Left kidney (tissue), 1 donor: ENCODE measurements at regions not wholly inside any gene's neighbourhood (a gene's known extent, or its start where the extent isn't known, plus 50 kb on each side); places are given as distances from the start of the nearest gene placed in this dataset.
"Not testable (repeated sequence)": the region's sequence is repeated elsewhere in the genome, so short reads cannot be mapped to it uniquely, and the experiment has no call there.

Experiments used
- DNase-seq: peaks from one replicate; pipeline ENCODE4 v3.0.0-alpha.2; 2013

DNA sequence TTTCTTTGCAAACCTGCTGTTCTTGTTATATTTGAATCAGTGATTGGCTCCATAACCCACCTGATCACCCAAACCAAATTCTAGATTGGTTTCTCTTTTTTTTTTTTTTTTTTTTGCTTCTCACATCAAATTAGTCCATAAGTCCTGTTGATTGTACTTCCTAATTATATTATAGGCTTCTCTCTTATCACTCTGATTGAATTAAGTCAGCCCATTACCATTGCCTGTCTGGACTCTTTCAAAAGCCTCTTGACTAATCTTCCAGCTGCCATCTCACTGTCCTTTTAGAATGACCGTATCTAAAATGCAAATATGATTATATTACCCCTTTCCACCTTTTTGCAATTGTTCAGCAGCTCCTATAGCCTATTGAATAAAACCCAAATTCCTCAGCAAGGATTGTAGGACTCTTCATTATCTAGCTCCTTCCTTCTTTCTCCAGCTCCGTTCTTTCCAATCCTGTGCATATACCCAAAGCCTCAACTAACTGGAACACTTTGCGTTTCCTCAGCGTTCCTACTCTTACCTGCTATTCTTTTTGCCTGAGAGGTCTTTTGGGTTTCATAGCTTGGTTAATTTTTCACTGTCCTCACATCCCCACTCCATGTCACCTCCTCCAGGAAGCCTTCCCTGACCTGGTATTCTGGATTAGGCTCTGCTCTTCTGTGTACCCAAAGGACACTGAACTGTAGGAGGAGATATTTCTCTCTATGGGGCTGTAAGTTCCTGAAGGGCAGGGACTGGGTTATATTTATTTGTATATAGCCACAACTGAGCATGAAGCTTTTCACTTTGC is 423.3 kb downstream of the TMEM135 start:
- no peak for DNase-seq

DNA sequence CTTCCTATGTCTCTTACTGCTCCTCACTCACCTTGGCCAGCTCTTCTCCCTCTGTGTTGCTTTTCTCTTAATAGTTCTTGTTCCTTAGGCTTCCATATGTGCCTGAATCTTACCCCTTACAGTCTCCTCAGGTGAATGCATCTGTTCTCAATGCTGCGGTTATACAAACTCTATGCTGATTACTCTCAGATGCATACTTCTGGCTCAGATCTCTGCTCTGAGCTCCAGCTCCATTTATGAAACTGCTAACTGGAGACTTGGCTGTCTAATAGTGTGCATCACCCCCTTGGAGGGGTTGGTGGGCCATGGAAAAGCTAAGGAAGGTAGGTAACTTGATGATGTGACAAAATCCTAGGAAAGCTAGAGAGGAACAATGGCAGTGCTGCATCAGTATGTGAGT is 422.5 kb downstream of the TMEM135 start:
- no peak for DNase-seq

DNA sequence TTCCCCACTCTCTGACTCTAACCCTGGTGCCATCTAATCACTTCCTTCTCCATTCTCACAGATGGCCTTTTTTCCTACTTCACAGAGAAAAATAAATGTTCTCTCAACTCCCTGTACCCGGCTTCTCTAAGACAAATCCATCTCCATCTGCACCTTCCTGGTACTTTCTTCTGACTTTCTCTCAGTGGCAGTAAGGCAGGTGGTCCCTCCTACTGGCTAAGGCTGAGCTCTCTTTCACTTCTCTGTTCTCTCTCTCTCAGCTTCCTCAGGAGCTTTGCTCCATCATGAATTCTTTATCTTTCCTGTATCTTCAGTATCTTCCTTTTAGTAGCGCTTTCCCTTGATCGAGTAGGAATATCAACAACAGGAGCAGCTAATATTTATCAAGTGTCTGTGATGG is 421.6 kb downstream of the TMEM135 start:
- no peak for DNase-seq

DNA sequence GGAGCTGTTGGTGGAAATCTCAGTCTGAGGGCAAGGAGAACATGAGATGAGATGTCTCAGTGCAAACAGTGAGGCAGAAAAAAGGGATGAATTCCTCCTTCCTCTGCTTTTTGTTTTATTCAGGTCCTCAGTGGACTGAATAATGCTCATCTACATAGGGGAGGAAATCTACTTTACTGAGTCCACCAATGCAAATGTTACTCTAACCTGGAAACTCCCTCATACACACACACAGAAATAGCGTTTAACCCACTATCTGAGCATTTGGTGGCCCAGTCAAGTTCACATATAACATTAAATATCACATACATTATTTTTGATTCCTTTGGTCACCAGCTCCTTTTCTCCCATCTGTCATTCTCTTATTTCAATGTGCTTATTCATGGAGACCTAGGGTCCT is 418.8 kb downstream of the TMEM135 start:
- no peak for DNase-seq

DNA sequence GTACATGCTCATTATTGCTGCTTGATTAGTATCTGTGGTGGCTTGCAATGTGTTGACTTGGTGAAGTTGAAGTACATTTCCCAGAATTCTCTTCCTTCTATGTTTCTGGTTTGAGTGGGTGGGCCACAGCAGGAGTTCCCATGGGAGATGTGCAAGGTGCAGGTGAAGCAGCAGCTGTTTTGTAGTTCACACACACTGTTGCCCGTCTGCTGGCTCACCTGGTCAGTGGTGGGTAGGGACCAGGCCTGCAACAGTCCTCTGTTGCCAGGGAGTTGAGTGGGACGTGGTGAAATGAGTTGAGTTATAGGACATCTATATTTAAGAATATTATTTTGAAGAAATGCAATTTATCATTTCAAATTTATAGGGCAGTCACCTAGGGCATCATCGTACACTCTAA is 417.4 kb downstream of the TMEM135 start:
- DNase-seq: no peak

DNA sequence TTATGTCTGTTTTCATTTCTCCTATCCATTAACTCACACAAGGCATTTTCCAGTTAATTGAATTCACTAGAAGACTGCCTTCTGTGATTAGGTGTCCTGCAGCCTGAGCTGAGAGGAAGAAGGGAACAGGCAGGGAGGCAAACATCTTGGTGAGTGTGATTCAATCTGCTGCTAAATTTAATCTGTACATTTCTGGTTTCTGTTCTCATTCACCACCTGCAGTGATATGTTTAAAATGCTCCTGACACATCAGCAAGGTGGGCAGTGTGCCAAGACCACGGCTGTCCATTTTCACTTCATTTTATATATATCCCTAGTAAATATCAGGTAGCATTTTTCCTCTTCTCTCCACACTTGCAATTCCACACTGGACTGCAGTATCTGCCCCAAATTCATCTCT is 416.5 kb downstream of the TMEM135 start:
- DNase-seq: no peak

DNA sequence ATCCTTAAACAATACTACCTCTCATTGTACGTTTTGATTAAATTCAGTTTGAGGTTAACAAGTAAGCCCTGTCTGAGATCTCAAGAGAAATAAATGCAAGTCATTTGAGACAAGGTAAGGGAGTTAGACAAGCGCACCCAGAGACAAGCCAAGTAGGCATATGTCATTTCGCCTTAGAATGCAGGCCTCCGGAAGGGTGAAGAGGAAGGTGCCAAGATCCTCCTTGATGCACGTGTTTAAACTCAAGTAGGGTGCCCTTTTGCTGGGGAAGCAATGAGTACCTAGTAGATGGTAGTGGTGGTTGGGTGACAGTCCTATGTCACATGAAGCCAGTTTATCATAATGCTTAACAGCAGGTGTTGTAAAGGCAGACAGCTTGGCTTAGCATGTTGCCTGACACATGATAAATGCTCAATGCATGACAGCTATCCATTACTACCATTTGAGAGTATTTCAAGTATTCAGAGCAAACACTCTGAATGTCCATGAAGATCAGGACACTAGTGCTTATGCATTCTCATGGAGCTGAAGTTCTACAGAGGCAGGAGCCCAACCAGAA is 415.9 kb downstream of the TMEM135 start:
- DNase-seq: no peak

DNA sequence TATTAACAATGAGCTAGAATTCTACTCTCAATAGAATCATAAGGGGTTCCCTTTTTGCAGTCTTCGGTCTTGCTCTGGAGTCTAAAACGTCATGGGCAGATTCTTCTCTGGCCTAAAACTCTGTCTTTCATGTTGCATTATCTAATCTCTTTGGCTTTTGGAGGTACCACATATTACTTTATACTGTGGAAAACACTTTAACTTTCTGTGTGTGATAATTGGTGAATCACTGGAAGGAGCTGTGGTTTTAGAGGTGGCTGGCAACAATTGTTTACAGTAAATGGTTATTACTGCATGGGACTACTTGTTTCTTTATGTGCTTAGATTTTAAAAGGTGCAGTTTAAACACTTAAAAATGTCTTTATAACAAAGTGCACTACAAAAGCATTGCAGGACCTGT is 414.3 kb downstream of the TMEM135 start:
- DNase-seq: not testable (repeated sequence)

DNA sequence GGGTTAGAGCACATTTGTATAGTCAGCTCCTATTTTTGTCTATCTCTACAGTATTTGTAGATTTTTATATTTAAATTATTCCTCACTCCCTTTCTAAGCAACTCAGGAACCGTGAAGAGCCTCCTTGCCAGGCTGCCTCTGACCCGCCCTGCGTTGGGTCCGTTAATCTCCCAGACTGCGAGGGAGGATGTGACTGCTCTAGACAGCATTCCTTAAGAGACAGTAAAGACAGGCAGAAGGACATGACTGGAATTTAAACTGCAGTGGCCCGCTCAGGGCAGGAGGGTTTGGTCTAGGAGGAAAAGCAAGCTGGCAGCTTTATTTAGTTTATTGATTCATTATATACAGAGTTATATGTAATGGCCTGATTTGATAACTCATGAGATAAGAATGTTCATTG is 413.7 kb downstream of the TMEM135 start:
- DNase-seq: peak; percentile 53

DNA sequence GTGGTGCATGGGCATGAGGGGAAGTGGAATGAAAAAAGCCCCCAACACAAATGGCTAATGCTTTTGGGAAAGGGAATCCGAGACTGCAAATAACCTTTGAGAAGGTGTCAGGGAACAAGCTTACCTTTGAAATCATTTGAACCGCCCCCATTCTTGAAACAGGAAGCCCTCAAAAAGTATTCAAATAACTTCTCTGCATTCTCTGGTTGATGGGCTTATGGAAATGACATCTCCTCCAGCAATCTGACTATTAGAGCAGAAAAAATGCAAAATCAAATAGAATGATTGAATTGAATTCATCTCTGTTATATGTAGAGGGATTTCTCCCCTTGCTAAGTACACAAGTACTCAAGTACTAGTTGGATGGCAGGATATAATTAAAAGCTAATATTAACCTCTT is 409.9 kb downstream of the TMEM135 start:
- no peak for DNase-seq

DNA sequence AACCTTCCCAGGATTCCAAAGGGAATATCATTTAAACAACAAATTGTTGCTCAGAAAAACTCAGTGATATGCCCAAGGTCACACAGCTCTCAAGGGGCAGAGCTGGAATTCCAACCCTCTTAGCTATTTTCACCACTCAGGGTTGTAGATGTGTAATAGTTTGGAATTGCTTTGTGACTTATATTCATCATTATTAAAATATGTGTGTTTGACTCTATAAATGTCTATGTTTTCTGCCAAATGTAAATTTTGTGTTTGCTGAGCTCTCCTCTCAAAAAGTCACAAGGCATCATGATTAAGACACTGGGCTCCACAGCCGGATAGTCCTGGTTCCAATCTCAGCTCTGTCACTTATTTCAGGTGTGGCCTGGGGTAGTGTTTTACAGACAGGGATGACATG is 407.3 kb downstream of the TMEM135 start:
- no peak for DNase-seq

DNA sequence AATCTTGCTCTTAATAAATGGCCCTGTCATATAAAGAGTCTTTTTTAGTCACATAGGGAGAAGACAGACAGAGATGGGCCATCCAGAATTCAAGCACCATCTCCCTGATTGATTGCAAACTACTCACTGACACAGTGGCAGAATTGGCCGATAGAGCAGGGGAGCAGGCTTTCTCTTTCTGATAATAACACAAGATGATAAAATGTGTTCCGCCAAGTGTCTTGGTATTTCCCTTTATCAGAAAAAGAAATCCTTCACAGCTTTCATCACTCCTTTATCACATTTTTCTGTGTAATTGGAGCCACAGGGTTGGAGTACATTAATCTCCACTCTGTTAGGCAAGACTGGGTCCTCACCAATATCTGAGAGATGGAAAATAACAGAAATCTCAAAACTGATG is 406.0 kb downstream of the TMEM135 start:
- DNase-seq: no peak

DNA sequence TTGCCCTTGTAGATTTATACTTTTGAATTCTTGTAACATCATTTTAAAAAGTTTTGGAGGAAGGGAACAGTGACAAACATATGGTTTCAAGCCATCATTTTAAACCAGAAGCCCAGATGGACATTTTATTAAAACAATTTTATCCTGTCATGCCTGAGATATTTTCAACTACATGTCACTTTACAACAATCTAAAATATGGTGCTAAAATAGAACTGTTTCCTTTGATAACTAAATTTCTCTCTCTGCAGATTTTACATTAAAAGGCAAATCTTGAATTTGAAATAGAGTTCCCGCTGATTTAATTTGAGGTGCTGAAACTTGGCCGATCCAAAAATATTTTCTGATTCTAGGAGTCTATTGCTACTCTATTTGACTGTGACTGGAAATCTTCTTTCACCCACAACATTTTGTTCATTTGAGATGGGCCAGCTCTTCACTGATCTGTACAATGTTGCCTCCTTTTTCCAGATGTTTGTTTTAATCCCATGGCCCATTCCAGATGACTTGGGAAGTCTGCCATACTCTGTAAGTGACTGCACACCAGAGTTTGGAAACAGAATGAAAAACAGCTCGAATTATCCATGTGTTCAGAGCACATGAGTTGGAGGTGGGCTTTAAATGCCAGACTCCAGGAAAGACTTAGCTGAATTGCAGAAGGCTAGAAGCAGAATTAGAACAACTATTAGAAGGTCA is 402.5 kb downstream of the TMEM135 start:
- no peak for DNase-seq

DNA sequence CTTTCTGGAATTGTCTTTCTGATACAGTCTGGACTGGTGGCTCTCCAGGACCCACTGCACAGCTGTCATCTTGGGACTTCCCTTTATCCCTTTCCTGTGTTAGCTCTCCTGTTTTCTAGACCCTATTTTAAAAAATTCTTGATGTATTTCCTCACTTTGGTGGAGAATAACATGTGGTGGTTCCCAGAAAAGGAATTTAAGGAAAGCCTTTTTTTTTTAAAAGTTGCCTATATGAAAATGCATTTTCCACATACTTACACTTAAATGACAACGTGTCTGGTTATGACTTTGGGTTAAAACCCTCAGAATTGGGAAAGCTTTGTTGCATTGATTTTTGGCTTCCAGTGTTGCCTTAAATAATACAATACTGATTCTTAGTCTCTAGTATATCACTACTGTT is 400.7 kb downstream of the TMEM135 start:
- DNase-seq: no peak

DNA sequence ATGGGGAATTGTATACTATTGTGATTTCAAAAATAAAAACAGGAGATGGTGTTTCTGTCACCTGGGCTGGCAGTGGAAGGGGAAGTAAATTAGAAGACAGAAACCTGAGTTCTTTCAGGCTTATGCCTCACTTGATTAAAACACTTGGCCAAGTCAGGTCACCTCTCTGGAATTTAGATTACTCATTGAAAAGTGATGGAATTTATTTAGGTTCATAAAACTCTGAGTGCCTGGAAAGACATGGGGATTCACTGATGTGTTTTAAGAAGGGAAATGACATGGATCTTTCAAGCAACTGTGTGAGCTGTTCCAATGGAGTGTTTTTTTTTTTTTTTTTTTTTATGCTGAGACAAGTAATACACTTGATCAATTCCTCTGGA is 400.1 kb downstream of the TMEM135 start:
- no peak for DNase-seq

DNA sequence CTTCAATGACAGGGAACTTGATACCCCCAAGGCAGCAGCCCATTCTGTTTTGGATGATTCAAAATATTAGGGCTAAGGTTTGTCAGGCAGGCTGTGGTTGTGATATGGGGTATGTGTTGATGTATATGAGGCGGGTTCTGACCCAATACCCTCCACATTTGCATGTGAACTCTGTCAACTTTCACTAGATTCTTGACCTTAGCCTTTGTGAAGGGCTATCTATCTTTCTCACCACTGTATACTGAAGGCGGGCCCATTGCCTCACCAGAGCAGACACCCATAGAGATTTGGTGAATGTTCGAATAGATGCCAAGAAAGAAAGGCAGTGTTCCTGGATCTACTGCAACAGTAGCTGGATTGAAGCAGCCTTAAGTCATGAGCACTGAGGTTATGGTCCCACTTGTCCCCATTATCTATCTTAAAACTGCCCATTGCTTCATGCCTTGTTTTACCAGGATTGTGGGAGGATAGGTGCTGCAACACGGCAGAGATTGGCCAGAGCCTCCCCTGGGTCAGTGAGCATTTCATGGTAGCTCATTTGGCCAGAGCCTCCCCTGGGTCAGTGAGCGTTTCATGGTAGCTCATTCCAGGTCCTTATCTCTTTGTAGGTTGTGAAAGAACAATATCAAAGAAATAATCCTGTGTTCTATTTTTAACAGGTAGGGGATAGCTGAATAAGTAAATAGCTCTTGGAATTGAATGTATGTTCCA is 399.6 kb downstream of the TMEM135 start:
- DNase-seq: no peak

DNA sequence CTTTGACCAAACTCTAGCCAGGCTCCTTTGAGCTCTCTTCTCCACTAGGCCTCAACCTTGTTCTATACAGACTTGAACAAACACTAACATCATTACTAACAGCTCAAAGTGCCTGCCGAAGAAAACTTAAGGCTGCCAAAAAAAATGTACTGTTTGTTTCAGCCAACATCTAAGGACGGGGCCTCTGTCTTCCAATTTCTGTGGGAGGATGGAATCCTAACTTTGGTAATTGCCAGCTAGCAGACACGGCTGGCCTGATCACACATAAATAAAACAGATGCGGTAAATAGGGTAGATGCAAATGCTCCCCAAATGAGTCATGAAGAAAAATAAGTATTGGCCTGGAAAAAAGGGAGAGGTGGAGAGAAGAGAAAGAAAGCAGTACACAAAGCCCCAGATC is 394.3 kb downstream of the TMEM135 start:
- no peak for DNase-seq

DNA sequence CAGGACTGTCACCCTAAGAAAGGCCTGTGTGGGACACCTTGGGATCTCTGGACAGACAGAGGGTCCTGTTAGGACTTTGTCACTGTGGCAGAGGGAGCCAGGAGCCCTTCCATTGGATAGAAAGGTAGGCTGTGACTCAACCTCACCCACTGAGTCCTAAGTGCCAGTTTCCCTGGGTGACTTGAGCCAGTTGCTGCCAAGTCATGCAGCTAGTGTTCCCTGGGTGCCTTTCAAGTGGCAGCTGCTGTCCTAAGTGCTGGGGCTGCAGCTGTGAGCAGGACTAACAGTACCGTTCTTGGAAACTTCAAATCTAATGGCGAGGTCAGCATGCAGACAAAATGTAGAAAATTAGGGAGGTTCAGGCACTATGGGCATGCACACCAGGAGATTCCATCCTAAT is 393.7 kb downstream of the TMEM135 start:
- DNase-seq: no peak

DNA sequence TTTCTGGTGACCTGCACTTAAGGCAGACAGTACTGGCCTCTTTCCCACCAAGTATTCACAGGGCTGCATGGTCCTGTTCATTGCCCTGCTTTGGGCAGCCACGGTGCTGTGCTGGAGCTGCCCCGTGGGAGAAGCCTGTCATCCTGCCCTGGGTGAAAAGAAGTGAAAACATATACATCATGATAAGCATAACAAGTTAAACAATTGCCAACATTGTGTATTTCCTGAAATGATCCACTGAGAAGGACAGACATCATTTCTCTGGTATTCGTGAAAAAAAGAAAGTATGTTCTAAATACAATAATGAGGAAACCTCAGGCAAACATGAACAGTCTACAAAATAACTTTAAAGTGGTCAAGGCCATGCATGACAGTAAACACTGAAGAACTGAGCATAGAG is 393.1 kb downstream of the TMEM135 start:
- no peak for DNase-seq

DNA sequence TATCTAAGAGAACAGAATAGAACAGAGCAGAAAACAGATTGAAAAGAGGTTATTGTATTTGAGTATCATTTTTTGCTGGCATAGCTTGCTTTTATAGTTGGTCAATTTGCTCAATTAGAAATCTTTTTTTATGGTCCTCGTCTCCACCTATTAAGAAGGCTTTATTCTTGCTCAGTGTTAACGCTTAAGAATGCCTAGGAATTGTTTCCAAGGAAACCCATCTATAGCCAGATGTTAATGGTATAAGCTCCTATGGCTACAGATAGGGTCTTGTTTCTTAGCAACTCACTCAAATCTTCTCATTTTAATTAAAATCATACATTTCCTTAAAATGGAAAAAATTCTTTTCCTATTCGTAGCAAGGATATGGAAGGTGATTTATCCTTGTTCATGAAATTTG is 392.3 kb downstream of the TMEM135 start:
- DNase-seq: no peak

DNA sequence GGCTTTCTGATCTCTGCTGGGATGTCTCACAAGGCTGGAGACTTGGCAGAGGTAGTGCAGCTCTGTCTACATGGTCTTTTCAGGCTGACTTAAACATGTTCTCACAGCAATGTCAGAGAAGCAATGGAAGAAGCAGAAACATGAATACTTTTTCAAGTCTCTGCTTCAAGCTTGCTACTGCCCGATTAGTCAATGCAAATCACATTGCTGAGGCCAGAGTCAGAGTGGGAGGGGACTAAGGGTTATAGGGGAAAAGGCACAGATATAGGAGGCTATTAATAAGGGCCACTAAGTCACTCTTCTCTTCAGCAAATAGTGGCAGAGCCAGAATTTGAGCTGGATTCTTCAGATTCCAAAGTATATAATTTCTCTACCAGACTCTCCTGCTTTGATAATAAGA is 390.5 kb downstream of the TMEM135 start:
- no peak for DNase-seq

DNA sequence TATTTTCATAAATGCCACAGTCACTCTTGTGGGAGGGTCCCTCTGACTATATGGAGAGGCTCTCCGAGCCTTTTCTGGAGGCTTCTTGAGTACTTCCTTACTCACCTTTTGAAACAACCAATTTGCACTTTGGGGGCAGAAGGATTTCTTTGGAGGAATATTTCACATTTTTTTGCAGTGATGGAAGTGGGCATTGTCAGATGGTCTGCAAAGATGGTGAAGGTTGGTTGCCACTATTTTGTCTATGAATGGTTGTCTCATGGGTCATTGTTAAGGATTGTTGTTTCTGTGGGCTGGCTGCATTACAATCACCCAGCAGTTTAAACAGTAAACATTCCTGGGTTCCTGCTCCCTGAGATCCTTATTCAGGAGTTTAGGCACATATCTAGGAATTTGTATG is 388.2 kb downstream of the TMEM135 start:
- no peak for DNase-seq

DNA sequence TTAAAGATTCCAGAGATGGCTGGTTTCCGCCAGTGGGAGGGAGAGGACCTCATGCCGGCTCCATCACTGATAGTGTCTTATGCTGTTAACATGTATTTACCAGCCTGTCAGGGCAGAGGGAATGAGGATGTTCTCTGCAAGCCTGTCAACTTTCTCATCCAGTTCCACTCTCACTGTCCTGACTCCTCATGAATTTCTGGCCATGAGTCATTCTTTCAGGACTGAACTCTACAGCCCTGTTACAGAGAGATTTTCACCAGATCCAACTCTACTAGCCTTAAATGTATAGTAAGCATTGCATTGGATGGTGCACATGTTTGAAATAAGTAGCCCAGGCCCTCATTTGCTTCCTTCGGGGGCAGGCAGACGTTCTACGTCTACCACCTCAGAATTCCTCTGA is 387.7 kb downstream of the TMEM135 start:
- DNase-seq: no peak
